ENCODE measurements at regions not wholly inside any gene's neighbourhood (a gene's known extent, or its start where the extent isn't known, plus 50 kb on each side); places are given as distances from the start of the nearest gene placed in this dataset.

- H3K4me3 ChIP-seq (ENCODE audit: low read length), result no peak overlapping the region
- no peak for DNase-seq (ENCODE audit: low read depth)
- TF ChIP-seq CTCF (conservative IDR thresholded peaks at IDR 0.05; ENCODE audit: low read length), result no peak
Observed at GRCh38 chr11:82636615-82637014, 97.0 kb downstream of the FAM181B start.

- no peak for TF ChIP-seq CTCF (conservative IDR thresholded peaks at IDR 0.05; ENCODE audit: low read length)
Observed at GRCh38 chr11:82634091-82634490, 99.6 kb downstream of the FAM181B start.

GRCh38 chr11:82631722-82632630, 101.7 kb downstream of the FAM181B start:
- TF ChIP-seq CTCF (conservative IDR thresholded peaks at IDR 0.05; ENCODE audit: low read length), result no peak
- H3K4me3 ChIP-seq (ENCODE audit: low read length), result no peak overlapping the region
- no peak for DNase-seq (ENCODE audit: low read depth)

More at GRCh38 chr11:82634091-82634490, 99.6 kb downstream of the FAM181B start:
- DNase-seq (ENCODE audit: low read depth), result no peak
- H3K4me3 ChIP-seq (ENCODE audit: low read length), result no peak overlapping the region

- no peak for DNase-seq (ENCODE audit: low read depth)
- H3K4me3 ChIP-seq (ENCODE audit: low read length), result no peak overlapping the region
- no peak for TF ChIP-seq CTCF (conservative IDR thresholded peaks at IDR 0.05; ENCODE audit: low read length)
Observed at GRCh38 chr11:82610671-82611070, 123.0 kb downstream of the FAM181B start.

- DNase-seq (ENCODE audit: low read depth), result no peak
- H3K4me3 ChIP-seq (ENCODE audit: low read length), result no peak overlapping the region
- no peak for TF ChIP-seq CTCF (conservative IDR thresholded peaks at IDR 0.05; ENCODE audit: low read length)
Observed at GRCh38 chr11:82606738-82607137, 126.9 kb downstream of the FAM181B start.

GRCh38 chr11:82601711-82602110, 132.0 kb downstream of the FAM181B start:
- no peak for DNase-seq (ENCODE audit: low read depth)
- H3K4me3 ChIP-seq (ENCODE audit: low read length), result no peak overlapping the region
- TF ChIP-seq CTCF (conservative IDR thresholded peaks at IDR 0.05; ENCODE audit: low read length), result no peak

GRCh38 chr11:82599836-82600235, 133.8 kb downstream of the FAM181B start:
- TF ChIP-seq CTCF (conservative IDR thresholded peaks at IDR 0.05; ENCODE audit: low read length), result no peak
- no peak for DNase-seq (ENCODE audit: low read depth)
- H3K4me3 ChIP-seq (ENCODE audit: low read length), result no peak overlapping the region
